ENCODE measurements at regions not wholly inside any gene's neighbourhood (a gene's known extent, or its start where the extent isn't known, plus 50 kb on each side); places are given as distances from the start of the nearest gene placed in this dataset.

DNA sequence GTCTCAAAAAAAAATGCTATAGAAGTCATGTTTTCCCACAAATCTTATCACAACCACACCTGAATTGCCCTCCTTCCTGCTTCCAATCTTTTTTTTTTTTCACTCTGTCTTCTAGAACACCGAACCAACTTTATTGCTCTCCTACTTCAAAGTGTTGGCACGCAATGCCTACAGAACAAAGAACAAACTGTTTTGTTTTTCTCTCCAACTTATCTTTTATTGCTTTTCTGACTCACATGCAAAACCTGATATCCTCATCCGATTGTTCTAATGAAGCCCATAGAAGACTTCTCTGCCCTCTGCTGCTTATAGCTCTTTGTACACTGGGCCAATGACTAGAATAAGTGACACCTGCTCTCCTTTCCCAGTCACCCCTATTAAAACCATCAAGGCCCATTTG, 602.8 kb downstream of the EPHA4 start:
- TF ChIP-seq, protein P1, sequence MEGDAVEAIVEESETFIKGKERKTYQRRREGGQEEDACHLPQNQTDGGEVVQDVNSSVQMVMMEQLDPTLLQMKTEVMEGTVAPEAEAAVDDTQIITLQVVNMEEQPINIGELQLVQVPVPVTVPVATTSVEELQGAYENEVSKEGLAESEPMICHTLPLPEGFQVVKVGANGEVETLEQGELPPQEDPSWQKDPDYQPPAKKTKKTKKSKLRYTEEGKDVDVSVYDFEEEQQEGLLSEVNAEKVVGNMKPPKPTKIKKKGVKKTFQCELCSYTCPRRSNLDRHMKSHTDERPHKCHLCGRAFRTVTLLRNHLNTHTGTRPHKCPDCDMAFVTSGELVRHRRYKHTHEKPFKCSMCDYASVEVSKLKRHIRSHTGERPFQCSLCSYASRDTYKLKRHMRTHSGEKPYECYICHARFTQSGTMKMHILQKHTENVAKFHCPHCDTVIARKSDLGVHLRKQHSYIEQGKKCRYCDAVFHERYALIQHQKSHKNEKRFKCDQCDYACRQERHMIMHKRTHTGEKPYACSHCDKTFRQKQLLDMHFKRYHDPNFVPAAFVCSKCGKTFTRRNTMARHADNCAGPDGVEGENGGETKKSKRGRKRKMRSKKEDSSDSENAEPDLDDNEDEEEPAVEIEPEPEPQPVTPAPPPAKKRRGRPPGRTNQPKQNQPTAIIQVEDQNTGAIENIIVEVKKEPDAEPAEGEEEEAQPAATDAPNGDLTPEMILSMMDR (IDR thresholded peaks at IDR 0.05), result no peak
- TF ChIP-seq POLR2A (IDR thresholded peaks at IDR 0.05), result no peak

Data from body of pancreas (tissue), 4 donors.